Liver (tissue), 3 donors: ENCODE measurements at regions not wholly inside any gene's neighbourhood (a gene's known extent, or its start where the extent isn't known, plus 50 kb on each side); places are given as distances from the start of the nearest gene placed in this dataset.

Experiments used
- JUND ChIP-seq, 2 donors: IDR thresholded peaks; 2 replicates each; pipeline ENCODE4 v1.6.1; 2016; ENCODE audit warnings: antibody characterized with exemption in 2 of 2
- RAD21 ChIP-seq, 2 donors: IDR thresholded peaks; 2 replicates each; pipeline ENCODE4 v1.6.1; 2016; ENCODE audit warnings: antibody characterized with exemption in 2 of 2, mild to moderate bottlenecking in 2 of 2
- TAF1 ChIP-seq: conservative IDR thresholded peaks from 2 replicates; pipeline ENCODE4 v1.6.1; 2016; ENCODE audit warnings: antibody characterized with exemption, mild to moderate bottlenecking
- TF ChIP-seq, protein P1 (sequence below): fragments of 150-350 bp; IDR thresholded peaks from 2 replicates; pipeline ENCODE4 v1.5.1; 2017; ENCODE audit warnings: improper control_type of control experiment, low read depth, low read length; ENCODE audit not compliant: missing input control
- donor health status: healthy.
- donor health status: healthy.

DNA sequence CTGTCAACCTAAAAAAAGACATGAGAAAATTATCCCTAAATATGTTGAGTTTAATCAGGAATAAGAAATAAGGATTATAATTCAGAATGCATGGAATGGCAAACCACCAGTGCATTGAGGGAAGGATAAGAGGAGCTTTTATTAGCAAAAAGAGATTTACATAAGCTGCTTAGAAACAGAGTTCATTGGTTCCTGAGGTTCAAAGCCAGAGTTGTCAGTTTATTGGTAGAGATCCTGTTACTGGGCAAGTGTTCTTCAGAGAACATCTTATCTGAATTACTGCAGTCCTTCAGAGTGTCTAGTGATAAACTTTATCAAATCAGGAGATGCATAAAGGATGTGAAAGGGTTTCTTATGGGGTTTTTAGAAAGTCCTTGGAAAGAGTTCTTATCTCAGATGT lies 76.0 kb upstream of the MEX3C start:
- TF ChIP-seq RAD21 (IDR thresholded peaks at IDR 0.05): no peak
- TF ChIP-seq, protein P1, sequence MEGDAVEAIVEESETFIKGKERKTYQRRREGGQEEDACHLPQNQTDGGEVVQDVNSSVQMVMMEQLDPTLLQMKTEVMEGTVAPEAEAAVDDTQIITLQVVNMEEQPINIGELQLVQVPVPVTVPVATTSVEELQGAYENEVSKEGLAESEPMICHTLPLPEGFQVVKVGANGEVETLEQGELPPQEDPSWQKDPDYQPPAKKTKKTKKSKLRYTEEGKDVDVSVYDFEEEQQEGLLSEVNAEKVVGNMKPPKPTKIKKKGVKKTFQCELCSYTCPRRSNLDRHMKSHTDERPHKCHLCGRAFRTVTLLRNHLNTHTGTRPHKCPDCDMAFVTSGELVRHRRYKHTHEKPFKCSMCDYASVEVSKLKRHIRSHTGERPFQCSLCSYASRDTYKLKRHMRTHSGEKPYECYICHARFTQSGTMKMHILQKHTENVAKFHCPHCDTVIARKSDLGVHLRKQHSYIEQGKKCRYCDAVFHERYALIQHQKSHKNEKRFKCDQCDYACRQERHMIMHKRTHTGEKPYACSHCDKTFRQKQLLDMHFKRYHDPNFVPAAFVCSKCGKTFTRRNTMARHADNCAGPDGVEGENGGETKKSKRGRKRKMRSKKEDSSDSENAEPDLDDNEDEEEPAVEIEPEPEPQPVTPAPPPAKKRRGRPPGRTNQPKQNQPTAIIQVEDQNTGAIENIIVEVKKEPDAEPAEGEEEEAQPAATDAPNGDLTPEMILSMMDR: no peak
- TF ChIP-seq TAF1: no peak
- TF ChIP-seq JUND (IDR thresholded peaks at IDR 0.05): no peak
